ENCODE measurements at regions not wholly inside any gene's neighbourhood (a gene's known extent, or its start where the extent isn't known, plus 50 kb on each side); places are given as distances from the start of the nearest gene placed in this dataset.

DNA sequence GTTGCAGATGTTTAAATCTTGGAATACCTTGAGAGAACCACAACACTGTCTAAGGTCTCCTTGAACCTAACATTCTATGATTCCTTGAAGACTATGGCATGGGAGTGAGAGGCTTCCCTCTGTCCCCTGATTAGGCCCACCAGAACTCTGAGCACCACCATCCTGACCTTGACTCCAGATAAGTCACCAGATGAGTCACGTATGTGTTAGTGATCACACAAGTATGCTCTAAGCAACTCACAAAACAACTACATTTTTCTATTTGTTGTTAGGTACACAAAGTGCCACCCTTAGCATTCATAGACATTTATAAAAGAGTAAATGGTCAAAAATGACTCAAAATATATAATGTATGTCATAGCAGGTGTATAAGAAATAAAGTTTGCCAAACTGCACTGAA, 252.9 kb upstream of the CXXC4 start:
- no peak for TF ChIP-seq POLR2A (IDR thresholded peaks at IDR 0.05)
- TF ChIP-seq, protein P1, sequence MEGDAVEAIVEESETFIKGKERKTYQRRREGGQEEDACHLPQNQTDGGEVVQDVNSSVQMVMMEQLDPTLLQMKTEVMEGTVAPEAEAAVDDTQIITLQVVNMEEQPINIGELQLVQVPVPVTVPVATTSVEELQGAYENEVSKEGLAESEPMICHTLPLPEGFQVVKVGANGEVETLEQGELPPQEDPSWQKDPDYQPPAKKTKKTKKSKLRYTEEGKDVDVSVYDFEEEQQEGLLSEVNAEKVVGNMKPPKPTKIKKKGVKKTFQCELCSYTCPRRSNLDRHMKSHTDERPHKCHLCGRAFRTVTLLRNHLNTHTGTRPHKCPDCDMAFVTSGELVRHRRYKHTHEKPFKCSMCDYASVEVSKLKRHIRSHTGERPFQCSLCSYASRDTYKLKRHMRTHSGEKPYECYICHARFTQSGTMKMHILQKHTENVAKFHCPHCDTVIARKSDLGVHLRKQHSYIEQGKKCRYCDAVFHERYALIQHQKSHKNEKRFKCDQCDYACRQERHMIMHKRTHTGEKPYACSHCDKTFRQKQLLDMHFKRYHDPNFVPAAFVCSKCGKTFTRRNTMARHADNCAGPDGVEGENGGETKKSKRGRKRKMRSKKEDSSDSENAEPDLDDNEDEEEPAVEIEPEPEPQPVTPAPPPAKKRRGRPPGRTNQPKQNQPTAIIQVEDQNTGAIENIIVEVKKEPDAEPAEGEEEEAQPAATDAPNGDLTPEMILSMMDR (IDR thresholded peaks at IDR 0.05): no peak

Measured in adrenal gland (tissue), 5 donors.